Astrocyte (in vitro differentiated cells and primary cell): ENCODE measurements at regions not wholly inside any gene's neighbourhood (a gene's known extent, or its start where the extent isn't known, plus 50 kb on each side); places are given as distances from the start of the nearest gene placed in this dataset.

Experiments
- EZH2 ChIP-seq: IDR thresholded peaks from 2 replicates; pipeline ENCODE4 v1.6.1; 2012; ENCODE audit warnings: mild to moderate bottlenecking, low read length, inconsistent platforms; ENCODE audit not compliant: insufficient read depth
- TF ChIP-seq, protein P1 (sequence below): IDR thresholded peaks from 2 replicates; pipeline ENCODE4 v1.5.1; 2011; ENCODE audit warnings: low read depth, mild to moderate bottlenecking, inconsistent platforms, low read length, moderate library complexity; ENCODE audit not compliant: insufficient read depth

DNA sequence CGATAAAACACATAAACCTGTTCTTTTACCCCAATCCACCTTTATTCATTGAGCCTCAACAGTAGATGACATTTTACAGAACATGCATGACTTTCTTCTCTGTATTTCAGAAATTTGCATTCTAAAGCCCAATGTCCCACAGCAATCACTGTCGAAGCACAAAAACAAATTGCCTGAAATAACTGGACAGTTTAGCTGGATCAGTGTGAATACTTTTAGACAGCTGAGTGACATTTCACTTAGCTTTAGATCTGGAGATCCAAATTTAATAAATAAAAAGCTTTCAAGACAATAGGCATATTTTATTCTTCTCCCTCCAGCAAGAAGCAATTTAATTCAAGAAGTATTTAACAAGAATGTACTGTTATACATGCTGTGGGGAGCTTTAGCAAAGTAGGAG, 109.1 kb upstream of the FSCB start:
- TF ChIP-seq EZH2, result no peak
- TF ChIP-seq, protein P1, sequence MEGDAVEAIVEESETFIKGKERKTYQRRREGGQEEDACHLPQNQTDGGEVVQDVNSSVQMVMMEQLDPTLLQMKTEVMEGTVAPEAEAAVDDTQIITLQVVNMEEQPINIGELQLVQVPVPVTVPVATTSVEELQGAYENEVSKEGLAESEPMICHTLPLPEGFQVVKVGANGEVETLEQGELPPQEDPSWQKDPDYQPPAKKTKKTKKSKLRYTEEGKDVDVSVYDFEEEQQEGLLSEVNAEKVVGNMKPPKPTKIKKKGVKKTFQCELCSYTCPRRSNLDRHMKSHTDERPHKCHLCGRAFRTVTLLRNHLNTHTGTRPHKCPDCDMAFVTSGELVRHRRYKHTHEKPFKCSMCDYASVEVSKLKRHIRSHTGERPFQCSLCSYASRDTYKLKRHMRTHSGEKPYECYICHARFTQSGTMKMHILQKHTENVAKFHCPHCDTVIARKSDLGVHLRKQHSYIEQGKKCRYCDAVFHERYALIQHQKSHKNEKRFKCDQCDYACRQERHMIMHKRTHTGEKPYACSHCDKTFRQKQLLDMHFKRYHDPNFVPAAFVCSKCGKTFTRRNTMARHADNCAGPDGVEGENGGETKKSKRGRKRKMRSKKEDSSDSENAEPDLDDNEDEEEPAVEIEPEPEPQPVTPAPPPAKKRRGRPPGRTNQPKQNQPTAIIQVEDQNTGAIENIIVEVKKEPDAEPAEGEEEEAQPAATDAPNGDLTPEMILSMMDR, result no peak
